ENCODE measurements at regions not wholly inside any gene's neighbourhood (a gene's known extent, or its start where the extent isn't known, plus 50 kb on each side); places are given as distances from the start of the nearest gene placed in this dataset.

GRCh38 chr7:46160861-46161260, 239.8 kb upstream of the IGFBP3 start:
- TF ChIP-seq, protein P1, sequence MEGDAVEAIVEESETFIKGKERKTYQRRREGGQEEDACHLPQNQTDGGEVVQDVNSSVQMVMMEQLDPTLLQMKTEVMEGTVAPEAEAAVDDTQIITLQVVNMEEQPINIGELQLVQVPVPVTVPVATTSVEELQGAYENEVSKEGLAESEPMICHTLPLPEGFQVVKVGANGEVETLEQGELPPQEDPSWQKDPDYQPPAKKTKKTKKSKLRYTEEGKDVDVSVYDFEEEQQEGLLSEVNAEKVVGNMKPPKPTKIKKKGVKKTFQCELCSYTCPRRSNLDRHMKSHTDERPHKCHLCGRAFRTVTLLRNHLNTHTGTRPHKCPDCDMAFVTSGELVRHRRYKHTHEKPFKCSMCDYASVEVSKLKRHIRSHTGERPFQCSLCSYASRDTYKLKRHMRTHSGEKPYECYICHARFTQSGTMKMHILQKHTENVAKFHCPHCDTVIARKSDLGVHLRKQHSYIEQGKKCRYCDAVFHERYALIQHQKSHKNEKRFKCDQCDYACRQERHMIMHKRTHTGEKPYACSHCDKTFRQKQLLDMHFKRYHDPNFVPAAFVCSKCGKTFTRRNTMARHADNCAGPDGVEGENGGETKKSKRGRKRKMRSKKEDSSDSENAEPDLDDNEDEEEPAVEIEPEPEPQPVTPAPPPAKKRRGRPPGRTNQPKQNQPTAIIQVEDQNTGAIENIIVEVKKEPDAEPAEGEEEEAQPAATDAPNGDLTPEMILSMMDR (IDR thresholded peaks at IDR 0.05 in 4 of 5, conservative IDR thresholded peaks at IDR 0.05 in 1 of 5): no peak
- TF ChIP-seq POLR2A (IDR thresholded peaks at IDR 0.05): no peak
